HepG2 (cell line): ENCODE measurements at regions not wholly inside any gene's neighbourhood (a gene's known extent, or its start where the extent isn't known, plus 50 kb on each side); places are given as distances from the start of the nearest gene placed in this dataset.
A peak's percentile ranks its signal among the peaks of the same experiment; 100 is the strongest.

ENCODE experiments used
- ATAC-seq: fragments of 200-7000 bp; cut with Tn5 transposase; 3 replicates; pipeline ENCODE4 v1.9.1; 2020; ENCODE audit warnings: mild to moderate bottlenecking, moderate library complexity
- BruUV-seq: library from RNA; stranded (reverse); fragments of 400-500 nt; replicated peaks from 2 replicates; lab custom pipeline; 2021; lab: Mats Ljungman, UMichigan
- CTCF ChIA-PET: fragments of 300-600 bp; formaldehyde crosslinking; extraction: SDS; loops from one replicate; lab custom pipeline; 2021; ENCODE audit warnings: low total read pairs, inconsistent platforms, low intra/inter-chr PET ratio; lab: Yijun Ruan, JAX
- POLR2A ChIA-PET: fragments of 350-600 bp; sonication (Branson Sonifier 250); formaldehyde crosslinking; loops from one replicate; lab custom pipeline; 2020; ENCODE audit warnings: antibody characterized with exemption, inconsistent platforms; lab: Yijun Ruan, JAX
- DNase-seq: peaks from one replicate; pipeline ENCODE4 v3.0.0-alpha.2; 2015; ENCODE audit warnings: low spot score
- FAIRE-seq: peaks from 3 replicates; lab custom pipeline; 2011; peaks lifted over from hg19 to GRCh38; lab: Jason Lieb, UNC
- H2AFZ ChIP-seq: one replicate; pipeline ENCODE4 v1.6.1; 2011; ENCODE audit warnings: low read length, inconsistent platforms
- H3K27ac ChIP-seq: fragments of 300-600 bp; 3 replicates; pipeline ENCODE4 v1.8.0; 2011; ENCODE audit warnings: mixed run types, mild to moderate bottlenecking, mixed read lengths, low read length, inconsistent platforms; ENCODE audit not compliant: insufficient read depth; ENCODE audit errors: extremely low read length
- H3K27me3 ChIP-seq, 2 experiments: fragments of 200-600 bp in 1 of 2; 2 replicates in 1 of 2; 3 replicates in 1 of 2; pipeline versions ENCODE4 v1.6.0 to v1.8.0; 2011; ENCODE audit warnings: low read length in 2 of 2, mild to moderate bottlenecking in 2 of 2, moderate library complexity in 2 of 2, inconsistent platforms in 1 of 2; ENCODE audit not compliant: insufficient read depth in 2 of 2, control insufficient read depth in 1 of 2
- H3K36me3 ChIP-seq, 2 experiments: fragments of 200-600 bp in 1 of 2; replicated peaks in 1 of 2; 2 replicates in 1 of 2; 3 replicates in 1 of 2; pipeline versions ENCODE4 v1.5.1 to v1.8.0; 2011; ENCODE audit warnings: low read length in 2 of 2, inconsistent platforms in 1 of 2; ENCODE audit not compliant: insufficient read depth in 2 of 2, control insufficient read depth in 1 of 2
- H3K4me1 ChIP-seq: 2 replicates; pipeline ENCODE4 v1.5.1; 2012; ENCODE audit warnings: low read length, inconsistent platforms; ENCODE audit not compliant: insufficient read depth
- H3K4me2 ChIP-seq: 2 replicates; pipeline ENCODE4 v1.6.0; 2011; ENCODE audit warnings: low read depth, low read length, inconsistent platforms
- H3K4me3 ChIP-seq, 3 experiments: fragments of 200-600 bp in 1 of 3; sonication (generic), shearing (Covaris generic) in 1 of 3; replicated peaks in 1 of 3; 2 replicates each; pipeline ENCODE4 v1.5.1; 2011 to 2016; ENCODE audit warnings: low read length in 3 of 3, inconsistent platforms in 2 of 3, low read depth in 2 of 3, mild to moderate bottlenecking in 2 of 3, control low read depth in 1 of 3, mixed read lengths in 1 of 3; ENCODE audit not compliant: insufficient read depth in 1 of 3
- H3K79me2 ChIP-seq: one replicate; pipeline ENCODE4 v1.6.1; 2011; ENCODE audit warnings: low read length, inconsistent platforms; ENCODE audit not compliant: insufficient read depth
- H3K9ac ChIP-seq: 2 replicates; pipeline ENCODE4 v1.6.0; 2011; ENCODE audit warnings: mild to moderate bottlenecking, low read depth, low read length, inconsistent platforms; ENCODE audit not compliant: insufficient read depth
- H3K9me3 ChIP-seq: 2 replicates; pipeline ENCODE4 v1.5.1; 2012; ENCODE audit warnings: mild to moderate bottlenecking, low read length
- H4K20me1 ChIP-seq: 2 replicates; pipeline ENCODE4 v1.6.0; 2011; ENCODE audit warnings: inconsistent platforms, mild to moderate bottlenecking, low read length, moderate library complexity; ENCODE audit not compliant: insufficient read depth
- AGO1 ChIP-seq: fragments of 200-400 bp; formaldehyde crosslinking; IDR thresholded peaks from 2 replicates; pipeline ENCODE4 v1.6.1; 2017; ENCODE audit warnings: mild to moderate bottlenecking, low read depth, low read length, moderate library complexity; ENCODE audit not compliant: poor library complexity, severe bottlenecking
- CEBPB ChIP-seq: IDR thresholded peaks from 2 replicates; pipeline ENCODE4 v1.6.1; 2011; ENCODE audit warnings: low read depth, low read length, improper control_type of control experiment, borderline replicate concordance
- CHCHD3 ChIP-seq: sonication (generic); formaldehyde crosslinking; IDR thresholded peaks from 2 replicates; pipeline ENCODE4 v1.8.0; 2022; ENCODE audit warnings: mild to moderate bottlenecking, missing genetic modification reagents, moderate library complexity
- HNRNPLL ChIP-seq: fragments of 200-400 bp; formaldehyde crosslinking; IDR thresholded peaks from 2 replicates; pipeline ENCODE4 v1.6.1; 2017; ENCODE audit warnings: mild to moderate bottlenecking, low read depth, low read length; ENCODE audit not compliant: poor library complexity, severe bottlenecking
- MED1 ChIP-seq: sonication (generic); formaldehyde crosslinking; IDR thresholded peaks from 2 replicates; pipeline ENCODE4 v1.4.0; 2020; ENCODE audit warnings: missing genetic modification reagents
- NCOA5 ChIP-seq: sonication (generic); formaldehyde crosslinking; IDR thresholded peaks from 2 replicates; pipeline ENCODE4 v1.4.0; 2020; ENCODE audit warnings: missing genetic modification reagents
- NFYC ChIP-seq: IDR thresholded peaks from 2 replicates; pipeline ENCODE4 v1.6.1; 2016; ENCODE audit warnings: missing genetic modification reagents, missing compliant biosample characterization
- PHB2 ChIP-seq: fragments of 450-650 bp; IDR thresholded peaks from 2 replicates; pipeline ENCODE4 v1.6.1; 2018; ENCODE audit not compliant: partially characterized antibody
- PHF8 ChIP-seq: sonication (generic); formaldehyde crosslinking; IDR thresholded peaks from 2 replicates; pipeline ENCODE4 v1.5.0; 2020; ENCODE audit warnings: missing genetic modification reagents
- RARA ChIP-seq: IDR thresholded peaks from 2 replicates; pipeline ENCODE4 v1.6.1; 2016; ENCODE audit warnings: missing genetic modification reagents, missing compliant biosample characterization
- YEATS2 ChIP-seq: sonication (generic); formaldehyde crosslinking; IDR thresholded peaks from 2 replicates; pipeline ENCODE4 v1.4.0; 2020; ENCODE audit warnings: missing genetic modification reagents, borderline replicate concordance
- ZEB1 ChIP-seq: IDR thresholded peaks from 2 replicates; pipeline ENCODE4 v1.6.1; 2012; ENCODE audit warnings: mild to moderate bottlenecking, low read depth, inconsistent platforms; ENCODE audit not compliant: insufficient replicate concordance
- ZFP36L1 ChIP-seq: sonication (generic); formaldehyde crosslinking; IDR thresholded peaks from 2 replicates; pipeline ENCODE4 v1.8.0; 2022; ENCODE audit warnings: mild to moderate bottlenecking, missing genetic modification reagents, moderate library complexity
- ZKSCAN5 ChIP-seq: sonication (generic); formaldehyde crosslinking; IDR thresholded peaks from 2 replicates; pipeline ENCODE4 v1.5.1; 2020; ENCODE audit warnings: mild to moderate bottlenecking, missing genetic modification reagents
- ZNF260 ChIP-seq: sonication (generic); formaldehyde crosslinking; IDR thresholded peaks from 2 replicates; pipeline ENCODE4 v1.4.0; 2020; ENCODE audit warnings: missing genetic modification reagents, low read depth, mild to moderate bottlenecking, borderline replicate concordance
- ZNF567 ChIP-seq: sonication (generic); formaldehyde crosslinking; IDR thresholded peaks from 2 replicates; pipeline ENCODE4 v1.8.1; 2023; ENCODE audit warnings: mild to moderate bottlenecking, missing genetic modification reagents, borderline replicate concordance
- ZNF598 ChIP-seq: sonication (generic); formaldehyde crosslinking; IDR thresholded peaks from 2 replicates; pipeline ENCODE4 v1.5.1; 2020; ENCODE audit warnings: mild to moderate bottlenecking, missing genetic modification reagents, borderline replicate concordance
- ZNF737 ChIP-seq: sonication (generic); formaldehyde crosslinking; IDR thresholded peaks from 2 replicates; pipeline ENCODE4 v1.5.0; 2020; ENCODE audit warnings: missing genetic modification reagents, mild to moderate bottlenecking, borderline replicate concordance
- ZNF747 ChIP-seq: sonication (generic); formaldehyde crosslinking; IDR thresholded peaks from 2 replicates; pipeline ENCODE4 v1.8.1; 2023; ENCODE audit warnings: missing genetic modification reagents, mild to moderate bottlenecking, borderline replicate concordance
- ZNF773 ChIP-seq: sonication (generic); formaldehyde crosslinking; IDR thresholded peaks from 2 replicates; pipeline ENCODE4 v1.4.0; 2020; ENCODE audit warnings: missing genetic modification reagents, borderline replicate concordance
- ZNF780A ChIP-seq: sonication (generic); formaldehyde crosslinking; IDR thresholded peaks from 2 replicates; pipeline ENCODE4 v1.8.0; 2022; ENCODE audit warnings: mild to moderate bottlenecking, missing genetic modification reagents, moderate library complexity
- ZSCAN20 ChIP-seq: sonication (generic); formaldehyde crosslinking; IDR thresholded peaks from 2 replicates; pipeline ENCODE4 v1.4.0; 2020; ENCODE audit warnings: missing genetic modification reagents, mild to moderate bottlenecking, borderline replicate concordance
- WGBS: methylation state at CpG from one replicate; pipeline ENCODE4 v1.1.6; 2017; ENCODE audit warnings: low lambda C conversion rate; 5-methylcytosine and 5-hydroxymethylcytosine counted together
- in situ Hi-C: cut with HindIII; loops from 2 replicates; pipeline ENCODE4 v1.10.0; 2017; ENCODE audit warnings: low pct_unique_long_range_greater_than_20kb; ENCODE audit not compliant: extremely low pct_ligation_motif_present
- intact Hi-C: fragments of 100-400 bp; cut with micrococcal nuclease; formaldehyde crosslinking; loops from one replicate; pipeline ENCODE4 v1.10.0; 2022; ENCODE audit not compliant: unreplicated experiment
- TF ChIP-seq, protein P1 (sequence below): sonication (generic); formaldehyde crosslinking; IDR thresholded peaks from 2 replicates; pipeline ENCODE4 v1.5.0; 2020; ENCODE audit warnings: mild to moderate bottlenecking, missing genetic modification reagents
- TF ChIP-seq, protein P2 (sequence below): sonication (generic); formaldehyde crosslinking; IDR thresholded peaks from 2 replicates; pipeline ENCODE4 v1.8.0; 2022; ENCODE audit warnings: missing genetic modification reagents, low read depth, mild to moderate bottlenecking, borderline replicate concordance
- TF ChIP-seq, protein P3 (sequence below): IDR thresholded peaks from 2 replicates; pipeline ENCODE4 v1.6.1; 2012; ENCODE audit warnings: inconsistent platforms

DNA sequence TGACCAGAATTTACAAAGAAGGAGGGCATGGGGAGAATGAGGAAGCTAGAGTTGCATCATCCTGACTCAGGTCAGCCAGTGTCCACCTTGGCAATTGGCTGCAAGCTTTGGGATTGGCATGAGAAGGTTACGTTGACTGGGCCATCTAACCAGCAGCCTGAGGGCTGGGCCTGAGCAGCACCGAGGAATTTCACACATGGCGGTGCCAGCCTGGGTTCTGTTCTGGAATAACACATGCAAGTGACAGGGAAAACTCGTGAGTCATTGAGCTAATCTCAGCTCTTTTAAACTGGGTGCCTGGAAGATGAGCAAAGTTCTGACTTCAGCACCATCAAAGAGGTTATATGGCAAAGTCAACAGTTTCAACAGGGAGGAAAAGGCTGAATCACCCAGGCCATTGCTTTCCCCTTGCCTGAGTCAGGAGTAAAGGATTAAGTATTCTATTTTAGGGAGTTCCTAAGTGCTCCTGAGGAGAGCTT is 543.2 kb upstream of the TBX3 start:
- Histone ChIP-seq H3K79me2 (no peaks in the 10 kb centered on the region), H3K9ac (no peak overlapping the region), H3K36me3 (no peaks in the 10 kb centered on the region), H3K9me3 (no peaks in the 10 kb centered on the region), H2AFZ (no peak overlapping the region), H4K20me1 (no peaks in the 10 kb centered on the region), H3K27me3 (0 out of 5 replicates have a peak, but pooled peaks cover 0 to 3% of the 10 kb centered on the region in 2 experiments), H3K4me3 (no peak overlapping the region), H3K4me1 (peaks cover 23% of the 10 kb centered on the region), H3K4me2 (no peak overlapping the region), H3K27ac (no peak overlapping the region)
- POLR2A ChIA-PET = no interaction called here
- intact Hi-C loops (no loop called here), in situ Hi-C loops (no loop called here)
- WGBS = 4% methylated on average over 4 of the region's 4 CpGs
- BruUV-seq = no TSS peak
- ATAC-seq (peak; percentile 71), DNase-seq (peak; percentile 80), FAIRE-seq (no peak)
- CTCF ChIA-PET = no interaction called here
- TF ChIP-seq ZFP36L1 (0 out of 2 replicates have a peak, but pooled peaks have one; percentile 52), CEBPB (0 out of 2 replicates have a peak, but pooled peaks have one; percentile 38), ZNF567 (no peak), ZNF737 (CRISPR knock-in tag) (no peak), PHF8 (no peak), MED1 (CRISPR knock-in tag) (no peak), ZSCAN20 (CRISPR knock-in tag) (no peak), ZNF747 (CRISPR knock-in tag) (no peak), YEATS2 (CRISPR knock-in tag) (no peak), ZKSCAN5 (CRISPR knock-in tag) (no peak), NCOA5 (CRISPR knock-in tag) (no peak), AGO1 (no peak), ZNF260 (no peak), PHB2 (no peak), ZNF780A (CRISPR knock-in tag) (no peak), ZNF598 (CRISPR knock-in tag) (no peak), ZNF773 (CRISPR knock-in tag) (no peak), HNRNPLL (no peak), CHCHD3 (CRISPR knock-in tag) (no peak), ZEB1 (no peak), NFYC (CRISPR knock-in tag) (no peak), RARA (CRISPR knock-in tag) (0 out of 2 replicates have a peak, but pooled peaks have one; percentile 26)
- TF ChIP-seq, protein P1, sequence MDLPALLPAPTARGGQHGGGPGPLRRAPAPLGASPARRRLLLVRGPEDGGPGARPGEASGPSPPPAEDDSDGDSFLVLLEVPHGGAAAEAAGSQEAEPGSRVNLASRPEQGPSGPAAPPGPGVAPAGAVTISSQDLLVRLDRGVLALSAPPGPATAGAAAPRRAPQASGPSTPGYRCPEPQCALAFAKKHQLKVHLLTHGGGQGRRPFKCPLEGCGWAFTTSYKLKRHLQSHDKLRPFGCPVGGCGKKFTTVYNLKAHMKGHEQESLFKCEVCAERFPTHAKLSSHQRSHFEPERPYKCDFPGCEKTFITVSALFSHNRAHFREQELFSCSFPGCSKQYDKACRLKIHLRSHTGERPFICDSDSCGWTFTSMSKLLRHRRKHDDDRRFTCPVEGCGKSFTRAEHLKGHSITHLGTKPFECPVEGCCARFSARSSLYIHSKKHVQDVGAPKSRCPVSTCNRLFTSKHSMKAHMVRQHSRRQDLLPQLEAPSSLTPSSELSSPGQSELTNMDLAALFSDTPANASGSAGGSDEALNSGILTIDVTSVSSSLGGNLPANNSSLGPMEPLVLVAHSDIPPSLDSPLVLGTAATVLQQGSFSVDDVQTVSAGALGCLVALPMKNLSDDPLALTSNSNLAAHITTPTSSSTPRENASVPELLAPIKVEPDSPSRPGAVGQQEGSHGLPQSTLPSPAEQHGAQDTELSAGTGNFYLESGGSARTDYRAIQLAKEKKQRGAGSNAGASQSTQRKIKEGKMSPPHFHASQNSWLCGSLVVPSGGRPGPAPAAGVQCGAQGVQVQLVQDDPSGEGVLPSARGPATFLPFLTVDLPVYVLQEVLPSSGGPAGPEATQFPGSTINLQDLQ (CRISPR knock-in tag) = no peak
- TF ChIP-seq, protein P2, sequence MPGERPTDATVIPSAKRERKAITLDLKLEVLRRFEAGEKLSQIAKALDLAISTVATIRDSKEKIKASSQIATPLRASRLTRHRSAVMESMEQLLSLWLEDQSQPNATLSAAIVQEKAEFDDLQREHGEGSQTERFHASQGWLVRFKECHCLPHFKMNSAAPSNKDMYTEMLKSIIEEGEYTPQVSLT (CRISPR knock-in tag) = no peak
- TF ChIP-seq, protein P3, sequence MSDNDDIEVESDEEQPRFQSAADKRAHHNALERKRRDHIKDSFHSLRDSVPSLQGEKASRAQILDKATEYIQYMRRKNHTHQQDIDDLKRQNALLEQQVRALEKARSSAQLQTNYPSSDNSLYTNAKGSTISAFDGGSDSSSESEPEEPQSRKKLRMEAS = peak; percentile 29; the same call in 1 of the 2 replicates
